CD4-positive, alpha-beta T cell (primary cell): ENCODE measurements at regions not wholly inside any gene's neighbourhood (a gene's known extent, or its start where the extent isn't known, plus 50 kb on each side); places are given as distances from the start of the nearest gene placed in this dataset.
"Not testable (repeated sequence)": the region's sequence is repeated elsewhere in the genome, so short reads cannot be mapped to it uniquely, and the experiment has no call there.

Source experiments
- ATAC-seq: fragments of 200-7000 bp; cut with Tn5 transposase; one replicate; pipeline ENCODE4 v1.10.0; 2022; ENCODE audit warnings: mild to moderate bottlenecking; ENCODE audit not compliant: poor library complexity
- CTCF ChIA-PET: fragments of 350-600 bp; sonication (Branson Sonifier 250); formaldehyde crosslinking; loops from one replicate; lab custom pipeline; 2021; ENCODE audit warnings: antibody characterized with exemption, inconsistent platforms; lab: Charles Lee
- POLR2A ChIA-PET: fragments of 350-600 bp; sonication (Branson Sonifier 250); formaldehyde crosslinking; loops from one replicate; lab custom pipeline; 2021; ENCODE audit warnings: antibody characterized with exemption, inconsistent platforms; lab: Charles Lee
- DNase-seq, 14 experiments: peaks; one replicate each; pipeline ENCODE4 v3.0.0-alpha.2; 2013 to 2020; ENCODE audit warnings: mixed read lengths in 2 of 14
- H3K27ac ChIP-seq, 2 donors: one replicate each; pipeline versions ENCODE4 v1.5.1 to v1.7.0; 2013; ENCODE audit warnings: low read length in 2 of 2, low read depth in 1 of 2, mild to moderate bottlenecking in 1 of 2
- H3K27me3 ChIP-seq, 2 experiments: 1 replicate in 1 of 2; 2 replicates in 1 of 2; pipeline versions ENCODE4 v1.6.1 to v1.7.0; 2013; ENCODE audit warnings: low read length in 2 of 2, control low read depth in 1 of 2, mild to moderate bottlenecking in 1 of 2, moderate library complexity in 1 of 2; ENCODE audit not compliant: insufficient read depth in 2 of 2, control insufficient read depth in 1 of 2
- H3K36me3 ChIP-seq: one replicate; pipeline ENCODE4 v1.6.1; 2013; ENCODE audit warnings: low read length, control low read depth; ENCODE audit not compliant: insufficient read depth
- H3K4me1 ChIP-seq: one replicate; pipeline ENCODE4 v1.6.1; 2013; ENCODE audit warnings: low read length, control low read depth; ENCODE audit not compliant: insufficient read depth
- H3K4me3 ChIP-seq: one replicate; pipeline ENCODE4 v1.5.1; 2013; ENCODE audit warnings: mild to moderate bottlenecking, low read length, moderate library complexity
- H3K9me3 ChIP-seq, 2 experiments: 1 replicate in 1 of 2; 2 replicates in 1 of 2; pipeline versions ENCODE4 v1.6.1 to v1.7.0; 2013; ENCODE audit warnings: low read length in 2 of 2, mild to moderate bottlenecking in 2 of 2, control low read depth in 1 of 2, moderate library complexity in 1 of 2; ENCODE audit not compliant: control insufficient read depth in 1 of 2, insufficient read depth in 1 of 2
- H3K27ac Mint-ChIP-seq: one replicate; pipeline ENCODE4 v1.8.0; 2020; ENCODE audit warnings: mixed read lengths
- H3K27me3 Mint-ChIP-seq: one replicate; pipeline ENCODE4 v1.8.0; 2021; ENCODE audit warnings: mixed read lengths
- H3K36me3 Mint-ChIP-seq: one replicate; pipeline ENCODE4 v1.8.0; 2021; ENCODE audit warnings: low read depth, mixed read lengths
- H3K4me1 Mint-ChIP-seq: one replicate; pipeline ENCODE4 v1.8.0; 2021; ENCODE audit warnings: low read depth, mixed read lengths
- H3K4me3 Mint-ChIP-seq: one replicate; pipeline ENCODE4 v1.8.0; 2020; ENCODE audit warnings: mild to moderate bottlenecking, mixed read lengths
- H3K9me3 Mint-ChIP-seq: one replicate; pipeline ENCODE4 v1.8.0; 2020; ENCODE audit warnings: mixed read lengths
- intact Hi-C, 2 experiments: fragments of 100-400 bp; cut with DNase I in 1 of 2; cut with micrococcal nuclease in 1 of 2; formaldehyde crosslinking; loops; one replicate each; pipeline versions ENCODE4 v1.15.1 to v1.9.0; 2023 to 2025; cut with DNase I, micrococcal nuclease
- TF ChIP-seq, protein P1 (sequence below): fragments of 200-600 bp; IDR thresholded peaks from one replicate; pipeline ENCODE4 v1.8.0; 2022; ENCODE audit warnings: antibody characterized with exemption, mild to moderate bottlenecking

DNA sequence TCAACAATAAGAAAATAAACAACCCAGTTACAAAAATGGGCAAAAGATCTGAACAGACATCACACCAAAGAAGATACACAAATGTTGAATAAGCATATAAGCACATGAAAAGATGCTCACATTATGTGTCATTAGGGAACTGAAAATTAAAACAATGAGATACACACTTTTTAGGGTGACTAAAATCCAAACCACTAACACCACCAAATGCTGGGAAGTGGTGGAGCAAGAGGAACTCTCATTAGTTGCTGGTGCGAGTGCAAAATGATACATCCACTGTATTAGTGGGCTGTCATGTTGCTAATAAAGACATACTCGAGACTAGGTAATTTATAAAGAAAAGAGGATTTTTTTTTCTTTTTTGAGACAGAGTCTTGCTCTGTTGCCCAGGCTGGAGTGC is 329.1 kb downstream of the TMEM38B start:
- TF ChIP-seq, protein P1, sequence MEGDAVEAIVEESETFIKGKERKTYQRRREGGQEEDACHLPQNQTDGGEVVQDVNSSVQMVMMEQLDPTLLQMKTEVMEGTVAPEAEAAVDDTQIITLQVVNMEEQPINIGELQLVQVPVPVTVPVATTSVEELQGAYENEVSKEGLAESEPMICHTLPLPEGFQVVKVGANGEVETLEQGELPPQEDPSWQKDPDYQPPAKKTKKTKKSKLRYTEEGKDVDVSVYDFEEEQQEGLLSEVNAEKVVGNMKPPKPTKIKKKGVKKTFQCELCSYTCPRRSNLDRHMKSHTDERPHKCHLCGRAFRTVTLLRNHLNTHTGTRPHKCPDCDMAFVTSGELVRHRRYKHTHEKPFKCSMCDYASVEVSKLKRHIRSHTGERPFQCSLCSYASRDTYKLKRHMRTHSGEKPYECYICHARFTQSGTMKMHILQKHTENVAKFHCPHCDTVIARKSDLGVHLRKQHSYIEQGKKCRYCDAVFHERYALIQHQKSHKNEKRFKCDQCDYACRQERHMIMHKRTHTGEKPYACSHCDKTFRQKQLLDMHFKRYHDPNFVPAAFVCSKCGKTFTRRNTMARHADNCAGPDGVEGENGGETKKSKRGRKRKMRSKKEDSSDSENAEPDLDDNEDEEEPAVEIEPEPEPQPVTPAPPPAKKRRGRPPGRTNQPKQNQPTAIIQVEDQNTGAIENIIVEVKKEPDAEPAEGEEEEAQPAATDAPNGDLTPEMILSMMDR: no peak
- Histone ChIP-seq H3K27me3 (no peaks in the 10 kb centered on the region), H3K4me3 (no peak overlapping the region), H3K9me3 (peaks cover 0 to 3% of the 10 kb centered on the region in 2 experiments), H3K36me3 (no peaks in the 10 kb centered on the region), H3K4me1 (no peaks in the 10 kb centered on the region), H3K27ac (no peak overlapping the region)
- H3K4me3 Mint-ChIP-seq: no peak overlapping the region
- DNase-seq (no peak), ATAC-seq (no peak)
- no peak overlapping the region for H3K27ac Mint-ChIP-seq
- ChIA-PET POLR2A (no interaction called here), CTCF (no interaction called here)
- intact Hi-C loops: no loop called here
- no peaks in the 10 kb centered on the region for H3K36me3 Mint-ChIP-seq
- H3K9me3 Mint-ChIP-seq: no peaks in the 10 kb centered on the region
- no peaks in the 10 kb centered on the region for H3K4me1 Mint-ChIP-seq
- H3K27me3 Mint-ChIP-seq: no peaks in the 10 kb centered on the region

GRCh38 chr9:106025453-106025852 is 331.1 kb downstream of the TMEM38B start:
- Mint-ChIP-seq H3K27me3 (no peaks in the 10 kb centered on the region), H3K27ac (no peak overlapping the region), H3K4me3 (no peak overlapping the region), H3K36me3 (no peaks in the 10 kb centered on the region), H3K4me1 (no peaks in the 10 kb centered on the region), H3K9me3 (no peaks in the 10 kb centered on the region)
- no peak overlapping the region for H3K4me3 ChIP-seq
- H3K27me3 ChIP-seq: no peaks in the 10 kb centered on the region
- TF ChIP-seq, protein P1: no peak
- ChIA-PET POLR2A (no interaction called here), CTCF (no interaction called here)
- ATAC-seq (no peak), DNase-seq (no peak)
- intact Hi-C loops: no loop called here
- no peak overlapping the region for H3K27ac ChIP-seq
- no peaks in the 10 kb centered on the region for H3K36me3 ChIP-seq
- no peaks in the 10 kb centered on the region for H3K4me1 ChIP-seq
- H3K9me3 ChIP-seq: no peaks in the 10 kb centered on the region

DNA sequence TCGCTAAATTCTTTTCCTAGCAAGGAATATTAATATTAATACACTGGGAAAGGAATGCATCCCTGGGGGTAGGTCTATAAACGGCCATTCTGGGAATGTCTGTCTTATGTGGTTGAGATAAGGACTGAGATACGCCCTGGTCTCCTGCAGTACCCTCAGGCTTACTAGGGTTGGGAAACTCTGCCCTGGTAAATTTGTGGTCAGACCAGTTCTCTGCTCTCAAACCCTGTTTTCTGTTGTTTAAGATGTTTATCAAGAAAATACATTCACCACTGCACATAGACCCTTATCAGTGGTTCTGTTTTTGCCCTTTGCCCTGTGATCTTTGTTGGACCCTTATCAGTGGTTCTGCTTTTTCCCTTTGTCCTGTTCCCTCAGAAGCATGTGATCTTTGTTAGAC is 335.8 kb downstream of the TMEM38B start:
- H3K36me3 Mint-ChIP-seq: not testable (repeated sequence)

DNA sequence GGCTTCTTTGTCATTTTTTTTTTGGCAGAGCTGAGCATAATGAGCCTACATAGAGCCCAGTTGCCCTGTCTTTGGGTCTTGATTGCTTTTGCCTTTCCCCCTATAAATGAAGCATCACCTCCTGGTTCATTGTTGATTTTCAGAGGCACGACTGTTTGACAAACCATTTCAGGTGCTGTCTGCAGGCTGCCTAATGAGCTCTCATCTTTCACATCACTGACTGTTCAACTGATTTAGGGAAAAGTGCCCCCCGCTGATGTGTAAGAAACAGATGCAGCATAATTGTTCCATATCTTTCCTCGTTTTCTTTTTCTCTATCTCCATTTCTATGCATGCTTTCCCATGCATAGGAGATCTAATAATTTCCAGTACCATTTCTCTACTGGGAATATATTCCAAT is 338.6 kb downstream of the TMEM38B start:
- Mint-ChIP-seq H3K9me3 (peaks cover 11% of the 10 kb centered on the region), H3K36me3 (no peaks in the 10 kb centered on the region), H3K27me3 (no peaks in the 10 kb centered on the region), H3K27ac (no peak overlapping the region), H3K4me1 (no peaks in the 10 kb centered on the region), H3K4me3 (no peak overlapping the region)
- intact Hi-C loops: no loop called here
- CTCF ChIA-PET: interaction anchor here (0.9 kb wide), 1 partner anchor 14 kb away, joined by 3 read pairs; no protein-coding TSS in a partner anchor
- Histone ChIP-seq H3K9me3 (peaks cover 0 to 6% of the 10 kb centered on the region in 2 experiments), H3K27ac (no peak overlapping the region), H3K4me1 (no peaks in the 10 kb centered on the region), H3K36me3 (no peaks in the 10 kb centered on the region), H3K4me3 (no peak overlapping the region), H3K27me3 (no peaks in the 10 kb centered on the region)
- DNase-seq (no peak), ATAC-seq (no peak)
- TF ChIP-seq, protein P1: no peak
- POLR2A ChIA-PET: no interaction called here

More for the DNA sequence above, 335.8 kb downstream of the TMEM38B start:
- intact Hi-C loops, H3K4me1 ChIP-seq, H3K4me1 Mint-ChIP-seq, H3K36me3 ChIP-seq, CTCF ChIA-PET, H3K27me3 Mint-ChIP-seq, POLR2A ChIA-PET, H3K27me3 ChIP-seq, H3K9me3 ChIP-seq, H3K4me3 ChIP-seq, H3K27ac Mint-ChIP-seq, DNase-seq, ATAC-seq, H3K4me3 Mint-ChIP-seq, H3K27ac ChIP-seq: not testable (repeated sequence)
- H3K9me3 Mint-ChIP-seq: peaks cover 11% of the 10 kb centered on the region
